Left ventricle myocardium inferior (tissue), 1 donor: ENCODE measurements at regions not wholly inside any gene's neighbourhood (a gene's known extent, or its start where the extent isn't known, plus 50 kb on each side); places are given as distances from the start of the nearest gene placed in this dataset.

Source experiments
- DNase-seq: peaks from one replicate; pipeline ENCODE4 v3.0.0-alpha.2; 2020
- H3K27ac ChIP-seq: fragments of 200-600 bp; replicated peaks from 2 replicates; pipeline ENCODE4 v1.8.0; 2021
- H3K27me3 ChIP-seq: fragments of 200-600 bp; 2 replicates; pipeline ENCODE4 v1.8.0; 2021; ENCODE audit warnings: low read depth
- H3K36me3 ChIP-seq: fragments of 200-600 bp; 2 replicates; pipeline ENCODE4 v1.8.0; 2021
- H3K4me1 ChIP-seq: fragments of 200-600 bp; 2 replicates; pipeline ENCODE4 v1.8.0; 2021
- H3K4me3 ChIP-seq: fragments of 200-600 bp; 2 replicates; pipeline ENCODE4 v1.8.0; 2021; ENCODE audit warnings: mild to moderate bottlenecking, moderate library complexity
- H3K9me3 ChIP-seq: fragments of 200-600 bp; replicated peaks from 2 replicates; pipeline ENCODE4 v1.8.0; 2021
- intact Hi-C: fragments of 100-400 bp; cut with micrococcal nuclease; formaldehyde crosslinking; loops from one replicate; pipeline ENCODE4 v1.11.0; 2022
- TF ChIP-seq, protein P1 (sequence below): fragments of 200-600 bp; IDR thresholded peaks from 2 replicates; pipeline ENCODE4 v1.8.0; 2021; ENCODE audit warnings: antibody characterized with exemption, mild to moderate bottlenecking, borderline replicate concordance
- donor health status: DM: no; HTN: yes; CAD: no; lungs with severe emphysema.

DNA sequence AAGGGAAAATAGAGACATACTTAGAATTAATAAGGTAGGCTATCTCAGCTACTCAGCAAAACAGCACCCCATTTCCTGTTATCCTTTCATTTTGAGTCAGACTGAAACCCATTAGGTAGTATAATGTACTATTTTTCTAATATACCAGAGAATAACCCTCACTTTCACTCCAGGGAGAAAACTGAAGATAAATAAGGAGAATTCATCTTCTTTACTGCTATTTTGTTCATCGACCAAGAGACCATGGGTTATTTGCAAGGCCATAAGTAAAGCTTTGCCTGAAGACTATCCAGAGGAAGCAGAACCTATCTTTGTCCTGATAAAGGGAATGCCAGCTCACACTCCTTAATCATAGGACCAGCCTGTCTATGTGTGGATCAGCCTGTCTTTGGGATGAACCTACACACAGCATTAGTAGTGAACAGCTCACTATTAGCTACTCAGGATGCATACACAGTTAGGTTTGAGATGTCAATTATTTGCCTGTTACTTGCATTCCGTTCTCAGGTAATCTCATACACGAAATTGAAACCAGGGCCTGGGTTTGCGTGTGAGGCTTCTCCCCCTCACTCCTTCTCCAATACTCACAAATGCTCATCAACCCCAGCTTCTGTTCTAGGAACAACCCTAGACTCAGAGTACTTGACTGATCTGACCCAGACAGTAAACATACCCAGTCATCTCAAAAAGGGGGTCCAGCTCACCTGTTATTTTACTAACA is 124.4 kb downstream of the DAD1 start:
- no peaks in the 10 kb centered on the region for H3K27me3 ChIP-seq
- no peak overlapping the region for H3K4me3 ChIP-seq
- TF ChIP-seq, protein P1, sequence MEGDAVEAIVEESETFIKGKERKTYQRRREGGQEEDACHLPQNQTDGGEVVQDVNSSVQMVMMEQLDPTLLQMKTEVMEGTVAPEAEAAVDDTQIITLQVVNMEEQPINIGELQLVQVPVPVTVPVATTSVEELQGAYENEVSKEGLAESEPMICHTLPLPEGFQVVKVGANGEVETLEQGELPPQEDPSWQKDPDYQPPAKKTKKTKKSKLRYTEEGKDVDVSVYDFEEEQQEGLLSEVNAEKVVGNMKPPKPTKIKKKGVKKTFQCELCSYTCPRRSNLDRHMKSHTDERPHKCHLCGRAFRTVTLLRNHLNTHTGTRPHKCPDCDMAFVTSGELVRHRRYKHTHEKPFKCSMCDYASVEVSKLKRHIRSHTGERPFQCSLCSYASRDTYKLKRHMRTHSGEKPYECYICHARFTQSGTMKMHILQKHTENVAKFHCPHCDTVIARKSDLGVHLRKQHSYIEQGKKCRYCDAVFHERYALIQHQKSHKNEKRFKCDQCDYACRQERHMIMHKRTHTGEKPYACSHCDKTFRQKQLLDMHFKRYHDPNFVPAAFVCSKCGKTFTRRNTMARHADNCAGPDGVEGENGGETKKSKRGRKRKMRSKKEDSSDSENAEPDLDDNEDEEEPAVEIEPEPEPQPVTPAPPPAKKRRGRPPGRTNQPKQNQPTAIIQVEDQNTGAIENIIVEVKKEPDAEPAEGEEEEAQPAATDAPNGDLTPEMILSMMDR = no peak
- no peak overlapping the region for H3K27ac ChIP-seq
- intact Hi-C loops = no loop called here
- no peak for DNase-seq
- H3K9me3 ChIP-seq = no peaks in the 10 kb centered on the region
- peaks cover 8% of the 10 kb centered on the region for H3K4me1 ChIP-seq
- H3K36me3 ChIP-seq = no peaks in the 10 kb centered on the region

DNA sequence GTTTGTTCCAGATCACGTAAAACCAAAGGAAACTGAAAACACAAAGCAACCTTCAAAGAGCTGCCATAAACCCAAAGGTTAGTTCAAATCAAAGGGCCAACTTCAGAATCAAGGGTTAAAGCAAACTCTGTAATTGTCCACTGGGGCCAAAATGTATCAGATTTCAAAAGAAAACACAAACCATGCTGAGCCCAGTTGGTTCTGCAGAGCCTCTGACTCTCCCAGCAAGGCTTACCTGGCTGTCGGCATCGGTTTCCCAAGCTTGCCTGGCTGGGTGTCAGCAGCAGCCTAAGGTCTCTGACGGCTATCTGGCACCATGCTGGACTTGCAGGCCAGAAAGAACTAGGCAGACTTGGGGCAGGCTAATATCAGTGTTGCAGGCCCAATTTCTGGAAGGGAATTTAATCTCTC is 125.3 kb downstream of the DAD1 start:
- Histone ChIP-seq H3K4me1 (peaks cover 4% of the 10 kb centered on the region), H3K36me3 (no peaks in the 10 kb centered on the region), H3K9me3 (no peaks in the 10 kb centered on the region), H3K27me3 (no peaks in the 10 kb centered on the region), H3K4me3 (no peak overlapping the region), H3K27ac (no peak overlapping the region)
- peak; percentile 30 for DNase-seq
- TF ChIP-seq, protein P1 = no peak
- intact Hi-C loops = no loop called here

DNA sequence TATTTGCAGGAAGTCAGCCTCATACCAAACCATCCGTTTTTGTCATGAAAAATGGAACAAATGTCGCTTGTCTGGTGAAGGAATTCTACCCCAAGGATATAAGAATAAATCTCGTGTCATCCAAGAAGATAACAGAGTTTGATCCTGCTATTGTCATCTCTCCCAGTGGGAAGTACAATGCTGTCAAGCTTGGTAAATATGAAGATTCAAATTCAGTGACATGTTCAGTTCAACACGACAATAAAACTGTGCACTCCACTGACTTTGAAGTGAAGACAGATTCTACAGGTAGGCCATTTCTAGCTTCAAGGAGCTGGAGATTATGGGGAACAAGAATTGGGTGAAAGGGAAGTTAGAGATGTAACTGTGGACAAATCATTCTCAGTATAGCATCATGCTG is 126.1 kb downstream of the DAD1 start:
- intact Hi-C loops = no loop called here
- H3K4me1 ChIP-seq = peaks cover 4% of the 10 kb centered on the region
- TF ChIP-seq, protein P1 = no peak
- no peaks in the 10 kb centered on the region for H3K36me3 ChIP-seq
- no peaks in the 10 kb centered on the region for H3K27me3 ChIP-seq
- no peak for DNase-seq
- no peak overlapping the region for H3K4me3 ChIP-seq
- no peak overlapping the region for H3K27ac ChIP-seq
- no peaks in the 10 kb centered on the region for H3K9me3 ChIP-seq

DNA sequence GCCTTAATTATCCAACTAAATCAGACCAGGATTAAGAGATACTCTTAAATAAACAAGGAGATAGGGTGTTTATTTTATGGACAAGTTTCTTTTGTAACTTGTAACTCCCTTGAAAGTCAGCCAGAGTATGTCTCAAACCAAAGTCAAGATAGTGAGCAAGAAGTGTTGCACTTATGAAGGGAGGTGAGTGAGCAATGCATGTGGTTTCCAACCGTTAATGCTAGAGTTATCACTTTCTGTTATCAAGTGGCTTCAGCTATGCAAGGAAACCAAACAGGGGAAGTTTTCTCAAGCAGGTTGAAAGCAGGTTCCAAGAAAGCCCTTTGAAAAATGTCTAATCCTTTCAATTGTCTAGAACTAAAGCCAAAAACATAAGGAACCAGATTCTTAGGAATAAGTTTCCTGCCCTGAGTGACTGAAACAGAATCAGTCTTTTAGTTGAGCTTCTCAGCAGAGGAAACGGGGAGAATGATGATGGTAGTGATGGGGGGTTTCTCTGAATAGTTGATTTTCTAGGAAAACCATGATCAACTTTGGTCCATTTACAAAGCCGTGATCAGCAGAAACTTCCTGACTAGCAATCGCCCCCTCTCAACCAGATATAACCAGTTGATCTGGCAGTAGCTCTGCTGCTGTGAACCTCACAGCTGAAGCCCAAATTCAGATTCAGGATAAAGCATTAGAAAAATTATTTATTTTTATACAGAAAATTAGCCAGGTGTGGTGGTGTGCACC is 128.4 kb downstream of the DAD1 start:
- Histone ChIP-seq H3K27ac (no peak overlapping the region), H3K9me3 (no peaks in the 10 kb centered on the region), H3K4me3 (no peak overlapping the region), H3K27me3 (no peaks in the 10 kb centered on the region), H3K36me3 (no peaks in the 10 kb centered on the region), H3K4me1 (peaks cover 4% of the 10 kb centered on the region)
- intact Hi-C loops = no loop called here
- no peak for DNase-seq
- TF ChIP-seq, protein P1 = no peak

DNA sequence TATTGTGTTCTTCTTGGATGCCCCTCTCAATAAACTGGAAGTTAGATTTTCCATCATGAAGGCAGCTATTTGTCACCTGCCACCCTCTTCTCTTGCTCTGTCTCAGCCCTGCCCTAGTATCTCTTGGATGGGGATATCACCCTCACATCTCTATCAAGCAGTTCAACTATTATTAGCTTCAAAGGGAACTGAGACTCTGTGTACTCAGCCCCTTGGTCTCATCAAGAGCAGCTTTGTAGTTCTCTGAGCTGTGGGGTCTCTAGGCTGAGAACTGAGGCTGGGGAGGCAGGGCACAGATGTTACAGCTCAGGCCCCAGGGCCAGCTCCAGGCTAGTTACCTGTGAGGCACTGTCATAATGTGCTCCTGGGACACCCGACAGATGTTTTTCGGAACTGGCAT is 130.3 kb downstream of the DAD1 start:
- no peak for DNase-seq
- no peaks in the 10 kb centered on the region for H3K4me1 ChIP-seq
- H3K9me3 ChIP-seq = no peaks in the 10 kb centered on the region
- no peak overlapping the region for H3K4me3 ChIP-seq
- H3K27me3 ChIP-seq = no peaks in the 10 kb centered on the region
- no peaks in the 10 kb centered on the region for H3K36me3 ChIP-seq
- no peak overlapping the region for H3K27ac ChIP-seq
- TF ChIP-seq, protein P1 = no peak
- intact Hi-C loops = no loop called here
